WTC11 (cell line): ENCODE measurements at regions not wholly inside any gene's neighbourhood (a gene's known extent, or its start where the extent isn't known, plus 50 kb on each side); places are given as distances from the start of the nearest gene placed in this dataset.

Experiments used
- ATAC-seq: fragments of 200-7000 bp; cut with Tn5 transposase; 2 replicates; pipeline ENCODE4 v1.10.0; 2021; ENCODE audit warnings: mild to moderate bottlenecking, moderate library complexity
- CTCF ChIA-PET: fragments of 300-600 bp; sonication (Branson Sonifier 250); formaldehyde crosslinking; loops from one replicate; lab custom pipeline; 2021; ENCODE audit warnings: antibody characterized with exemption; lab: Charles Lee
- POLR2A ChIA-PET: fragments of 350-600 bp; sonication (Branson Sonifier 250); formaldehyde crosslinking; loops from one replicate; lab custom pipeline; 2021; ENCODE audit warnings: antibody characterized with exemption; lab: Charles Lee
- DNase-seq: peaks from one replicate; pipeline ENCODE4 v3.0.0; 2021; ENCODE audit warnings: low spot score
- H3K27ac Mint-ChIP-seq: 2 replicates; pipeline ENCODE4 v1.8.0; 2021; ENCODE audit warnings: mixed read lengths
- H3K27me3 Mint-ChIP-seq: 2 replicates; pipeline ENCODE4 v1.8.0; 2021; ENCODE audit warnings: low read depth, mild to moderate bottlenecking, moderate library complexity, mixed read lengths
- H3K36me3 Mint-ChIP-seq: 2 replicates; pipeline ENCODE4 v1.8.0; 2021; ENCODE audit warnings: mixed read lengths
- H3K4me1 Mint-ChIP-seq: 2 replicates; pipeline ENCODE4 v1.8.0; 2022; ENCODE audit warnings: mixed read lengths
- H3K4me3 Mint-ChIP-seq: 2 replicates; pipeline ENCODE4 v1.8.0; 2021; ENCODE audit warnings: mild to moderate bottlenecking, moderate library complexity, mixed read lengths
- H3K9me3 Mint-ChIP-seq: 2 replicates; pipeline ENCODE4 v1.8.0; 2021; ENCODE audit warnings: mixed read lengths
- AR ChIP-seq: fragments of 250-450 bp; sonication (Bioruptor Pico); IDR thresholded peaks from 2 replicates; pipeline ENCODE4 v1.9.0; 2021; ENCODE audit warnings: mild to moderate bottlenecking
- CBFB ChIP-seq: sonication (generic); formaldehyde crosslinking; IDR thresholded peaks from 2 replicates; pipeline ENCODE4 v1.8.1; 2022; ENCODE audit warnings: mild to moderate bottlenecking, low read depth, missing genetic modification reagents
- ELF4 ChIP-seq: sonication (generic); formaldehyde crosslinking; IDR thresholded peaks from 2 replicates; pipeline ENCODE4 v1.8.1; 2022; ENCODE audit warnings: low read depth, mild to moderate bottlenecking, moderate library complexity, missing genetic modification reagents
- EMX1 ChIP-seq: fragments of 250-450 bp; sonication (Bioruptor Pico); IDR thresholded peaks from 2 replicates; pipeline ENCODE4 v1.8.0; 2021; ENCODE audit warnings: mild to moderate bottlenecking
- ERG ChIP-seq: fragments of 250-450 bp; sonication (Bioruptor Pico); IDR thresholded peaks from 2 replicates; pipeline ENCODE4 v1.8.0; 2021; ENCODE audit warnings: mild to moderate bottlenecking
- FOXP1 ChIP-seq: sonication (generic); formaldehyde crosslinking; IDR thresholded peaks from 2 replicates; pipeline ENCODE4 v1.8.0; 2022; ENCODE audit warnings: missing genetic modification reagents, mild to moderate bottlenecking, moderate library complexity, borderline replicate concordance
- GTF2I ChIP-seq: fragments of 250-450 bp; sonication (Bioruptor Pico); conservative IDR thresholded peaks from 2 replicates; pipeline ENCODE4 v1.4.0; 2021; ENCODE audit warnings: mild to moderate bottlenecking
- HMGXB4 ChIP-seq: sonication (generic); formaldehyde crosslinking; IDR thresholded peaks from 2 replicates; pipeline ENCODE4 v1.8.1; 2023; ENCODE audit warnings: mild to moderate bottlenecking, moderate library complexity, missing genetic modification reagents
- IRF2 ChIP-seq: sonication (generic); formaldehyde crosslinking; IDR thresholded peaks from 2 replicates; pipeline ENCODE4 v1.8.0; 2022; ENCODE audit warnings: low read depth, missing genetic modification reagents, borderline replicate concordance
- MAX ChIP-seq: sonication (generic); formaldehyde crosslinking; IDR thresholded peaks from 2 replicates; pipeline ENCODE4 v1.8.0; 2022; ENCODE audit warnings: mild to moderate bottlenecking, missing genetic modification reagents
- MYBL2 ChIP-seq: sonication (generic); formaldehyde crosslinking; IDR thresholded peaks from 2 replicates; pipeline ENCODE4 v1.8.1; 2023; ENCODE audit warnings: mild to moderate bottlenecking, moderate library complexity, missing genetic modification reagents
- NFYB ChIP-seq: sonication (generic); formaldehyde crosslinking; conservative IDR thresholded peaks from 2 replicates; pipeline ENCODE4 v1.8.0; 2022; ENCODE audit warnings: low read depth, missing genetic modification reagents
- NR1H2 ChIP-seq: sonication (generic); formaldehyde crosslinking; IDR thresholded peaks from 2 replicates; pipeline ENCODE4 v1.9.0; 2021; ENCODE audit warnings: mild to moderate bottlenecking, moderate library complexity, missing genetic modification reagents
- RELA ChIP-seq: sonication (generic); formaldehyde crosslinking; IDR thresholded peaks from 2 replicates; pipeline ENCODE4 v1.8.1; 2022; ENCODE audit warnings: missing genetic modification reagents, mild to moderate bottlenecking, borderline replicate concordance
- SOX15 ChIP-seq: fragments of 250-450 bp; sonication (Bioruptor Pico); IDR thresholded peaks from 2 replicates; pipeline ENCODE4 v1.9.0; 2021; ENCODE audit warnings: mild to moderate bottlenecking
- ZNF121 ChIP-seq: sonication (generic); formaldehyde crosslinking; IDR thresholded peaks from 2 replicates; pipeline ENCODE4 v1.8.0; 2023; ENCODE audit warnings: missing genetic modification reagents
- ZNF219 ChIP-seq: sonication (generic); formaldehyde crosslinking; IDR thresholded peaks from 2 replicates; pipeline ENCODE4 v1.8.0; 2023; ENCODE audit warnings: missing genetic modification reagents, mild to moderate bottlenecking, borderline replicate concordance
- ZNF671 ChIP-seq: fragments of 250-450 bp; sonication (Bioruptor Pico); IDR thresholded peaks from 2 replicates; pipeline ENCODE4 v1.8.0; 2021; ENCODE audit warnings: mild to moderate bottlenecking
- TF ChIP-seq, protein P1 (sequence below): fragments of 200-600 bp; IDR thresholded peaks from 2 replicates; pipeline ENCODE4 v1.8.0; 2022; ENCODE audit warnings: antibody characterized with exemption
- TF ChIP-seq, protein P2 (sequence below): fragments of 250-450 bp; sonication (Bioruptor Pico); IDR thresholded peaks from 2 replicates; pipeline ENCODE4 v2.1.2; 2022; ENCODE audit warnings: mild to moderate bottlenecking, moderate library complexity
- TF ChIP-seq, protein P3 (sequence below): sonication (generic); formaldehyde crosslinking; conservative IDR thresholded peaks from 2 replicates; pipeline ENCODE4 v1.8.1; 2023; ENCODE audit warnings: mild to moderate bottlenecking, low read depth, missing genetic modification reagents, moderate library complexity

DNA sequence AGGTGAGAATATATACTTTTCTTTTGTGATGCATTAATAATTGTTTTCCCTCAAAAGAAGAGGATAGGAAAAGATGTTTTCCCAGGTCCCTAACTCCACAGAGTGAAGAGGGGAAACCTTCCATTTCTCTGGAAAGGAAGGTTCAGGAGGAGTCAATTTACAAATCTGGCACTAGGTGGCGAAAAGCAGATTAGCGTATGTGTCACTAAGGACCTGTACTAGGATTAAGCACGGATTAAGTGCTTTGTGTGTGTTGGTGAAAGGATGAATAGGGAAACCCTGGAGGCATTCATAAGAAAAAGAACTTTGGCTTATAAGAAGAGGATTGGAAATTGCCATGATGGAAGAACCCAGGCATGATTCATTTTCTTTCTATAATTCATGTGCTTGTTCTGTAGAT, 410.1 kb upstream of the PLXNA2 start:
- Mint-ChIP-seq H3K4me3 (no peak overlapping the region), H3K9me3 (0 out of 2 replicates have a peak, but pooled peaks cover 3% of the 10 kb centered on the region)
- DNase-seq, result peak; percentile 14

DNA sequence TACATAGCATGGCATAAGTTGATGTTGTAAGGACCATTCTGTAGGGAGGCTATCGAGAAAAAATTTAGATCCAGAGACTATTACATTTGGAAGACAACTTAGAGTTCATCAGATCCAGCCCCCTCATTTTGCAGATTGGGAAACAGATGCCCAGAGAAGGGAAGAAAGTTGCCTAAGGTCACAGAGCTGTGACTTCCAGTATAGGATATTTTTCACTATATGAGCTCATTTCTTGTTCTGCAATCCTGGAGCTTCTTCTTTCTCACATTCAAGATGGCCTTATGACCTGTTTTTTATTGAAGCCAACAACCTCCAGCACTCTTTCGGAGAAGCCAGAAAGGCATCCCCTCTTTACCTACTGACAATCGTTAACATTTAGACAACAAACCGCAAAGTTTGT, 421.8 kb upstream of the PLXNA2 start:
- ChIA-PET CTCF (no interaction called here), POLR2A (no interaction called here)
- Mint-ChIP-seq H3K4me1 (no peaks in the 10 kb centered on the region), H3K9me3 (no peaks in the 10 kb centered on the region), H3K27me3 (no peaks in the 10 kb centered on the region), H3K4me3 (no peak overlapping the region), H3K36me3 (no peaks in the 10 kb centered on the region), H3K27ac (no peak overlapping the region)
- no peak for DNase-seq
- ATAC-seq, result no peak
- TF ChIP-seq ZNF219 (CRISPR knock-in tag), result no peak
- no peak for TF ChIP-seq MYBL2
- TF ChIP-seq NR1H2, result no peak
- TF ChIP-seq ZNF121 (CRISPR knock-in tag), result no peak
- TF ChIP-seq ZNF671 (CRISPR knock-in tag), result no peak
- TF ChIP-seq AR (CRISPR knock-in tag), result no peak
- TF ChIP-seq SOX15 (CRISPR knock-in tag), result no peak
- TF ChIP-seq RELA (CRISPR knock-in tag), result no peak
- no peak for TF ChIP-seq ELF4
- no peak for TF ChIP-seq IRF2 (CRISPR knock-in tag)
- TF ChIP-seq ERG, result no peak

More for the DNA sequence above, 410.1 kb upstream of the PLXNA2 start:
- Mint-ChIP-seq H3K27me3 (no peaks in the 10 kb centered on the region; the same call in 1 of the 2 replicates), H3K36me3 (no peaks in the 10 kb centered on the region), H3K27ac (no peak overlapping the region), H3K4me1 (peaks cover 13% of the 10 kb centered on the region)
- CTCF ChIA-PET, result interaction anchor here (1.0 kb wide), 1 partner anchor 554 kb away, joined by 3 read pairs; no protein-coding TSS in a partner anchor
- ATAC-seq, result peak; percentile 55
- no peak for TF ChIP-seq EMX1 (CRISPR knock-in tag)
- no peak for TF ChIP-seq CBFB (CRISPR knock-in tag)
- TF ChIP-seq HMGXB4, result no peak
- TF ChIP-seq GTF2I (CRISPR knock-in tag), result peak; percentile 39; the same call in 1 of the 2 replicates
- TF ChIP-seq, protein P1, sequence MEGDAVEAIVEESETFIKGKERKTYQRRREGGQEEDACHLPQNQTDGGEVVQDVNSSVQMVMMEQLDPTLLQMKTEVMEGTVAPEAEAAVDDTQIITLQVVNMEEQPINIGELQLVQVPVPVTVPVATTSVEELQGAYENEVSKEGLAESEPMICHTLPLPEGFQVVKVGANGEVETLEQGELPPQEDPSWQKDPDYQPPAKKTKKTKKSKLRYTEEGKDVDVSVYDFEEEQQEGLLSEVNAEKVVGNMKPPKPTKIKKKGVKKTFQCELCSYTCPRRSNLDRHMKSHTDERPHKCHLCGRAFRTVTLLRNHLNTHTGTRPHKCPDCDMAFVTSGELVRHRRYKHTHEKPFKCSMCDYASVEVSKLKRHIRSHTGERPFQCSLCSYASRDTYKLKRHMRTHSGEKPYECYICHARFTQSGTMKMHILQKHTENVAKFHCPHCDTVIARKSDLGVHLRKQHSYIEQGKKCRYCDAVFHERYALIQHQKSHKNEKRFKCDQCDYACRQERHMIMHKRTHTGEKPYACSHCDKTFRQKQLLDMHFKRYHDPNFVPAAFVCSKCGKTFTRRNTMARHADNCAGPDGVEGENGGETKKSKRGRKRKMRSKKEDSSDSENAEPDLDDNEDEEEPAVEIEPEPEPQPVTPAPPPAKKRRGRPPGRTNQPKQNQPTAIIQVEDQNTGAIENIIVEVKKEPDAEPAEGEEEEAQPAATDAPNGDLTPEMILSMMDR, result peak; percentile 29; the same call in 1 of the 2 replicates
- TF ChIP-seq, protein P2, sequence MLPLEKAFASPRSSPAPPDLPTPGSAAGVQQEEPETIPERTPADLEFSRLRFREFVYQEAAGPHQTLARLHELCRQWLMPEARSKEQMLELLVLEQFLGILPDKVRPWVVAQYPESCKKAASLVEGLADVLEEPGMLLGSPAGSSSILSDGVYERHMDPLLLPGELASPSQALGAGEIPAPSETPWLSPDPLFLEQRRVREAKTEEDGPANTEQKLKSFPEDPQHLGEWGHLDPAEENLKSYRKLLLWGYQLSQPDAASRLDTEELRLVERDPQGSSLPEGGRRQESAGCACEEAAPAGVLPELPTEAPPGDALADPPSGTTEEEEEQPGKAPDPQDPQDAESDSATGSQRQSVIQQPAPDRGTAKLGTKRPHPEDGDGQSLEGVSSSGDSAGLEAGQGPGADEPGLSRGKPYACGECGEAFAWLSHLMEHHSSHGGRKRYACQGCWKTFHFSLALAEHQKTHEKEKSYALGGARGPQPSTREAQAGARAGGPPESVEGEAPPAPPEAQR (CRISPR knock-in tag), result no peak
- TF ChIP-seq, protein P3, sequence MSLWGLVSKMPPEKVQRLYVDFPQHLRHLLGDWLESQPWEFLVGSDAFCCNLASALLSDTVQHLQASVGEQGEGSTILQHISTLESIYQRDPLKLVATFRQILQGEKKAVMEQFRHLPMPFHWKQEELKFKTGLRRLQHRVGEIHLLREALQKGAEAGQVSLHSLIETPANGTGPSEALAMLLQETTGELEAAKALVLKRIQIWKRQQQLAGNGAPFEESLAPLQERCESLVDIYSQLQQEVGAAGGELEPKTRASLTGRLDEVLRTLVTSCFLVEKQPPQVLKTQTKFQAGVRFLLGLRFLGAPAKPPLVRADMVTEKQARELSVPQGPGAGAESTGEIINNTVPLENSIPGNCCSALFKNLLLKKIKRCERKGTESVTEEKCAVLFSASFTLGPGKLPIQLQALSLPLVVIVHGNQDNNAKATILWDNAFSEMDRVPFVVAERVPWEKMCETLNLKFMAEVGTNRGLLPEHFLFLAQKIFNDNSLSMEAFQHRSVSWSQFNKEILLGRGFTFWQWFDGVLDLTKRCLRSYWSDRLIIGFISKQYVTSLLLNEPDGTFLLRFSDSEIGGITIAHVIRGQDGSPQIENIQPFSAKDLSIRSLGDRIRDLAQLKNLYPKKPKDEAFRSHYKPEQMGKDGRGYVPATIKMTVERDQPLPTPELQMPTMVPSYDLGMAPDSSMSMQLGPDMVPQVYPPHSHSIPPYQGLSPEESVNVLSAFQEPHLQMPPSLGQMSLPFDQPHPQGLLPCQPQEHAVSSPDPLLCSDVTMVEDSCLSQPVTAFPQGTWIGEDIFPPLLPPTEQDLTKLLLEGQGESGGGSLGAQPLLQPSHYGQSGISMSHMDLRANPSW, result no peak
- no peak for TF ChIP-seq MAX (CRISPR knock-in tag)
- no peak for TF ChIP-seq FOXP1
- no peak for TF ChIP-seq NFYB (CRISPR knock-in tag)
- POLR2A ChIA-PET, result no interaction called here
